ENCODE measurements at regions not wholly inside any gene's neighbourhood (a gene's known extent, or its start where the extent isn't known, plus 50 kb on each side); places are given as distances from the start of the nearest gene placed in this dataset.

- Histone ChIP-seq H2BK20ac (ENCODE audit: low read depth, low read length) (no peak overlapping the region), H3K14ac (replicated peaks; ENCODE audit: low read depth, low read length) (no peak overlapping the region), H4K5ac (ENCODE audit: low read depth, low read length) (no peak overlapping the region), H2AK9ac (replicated peaks; ENCODE audit: low read depth, low read length, poor library complexity) (no peak overlapping the region), H4K20me1 (ENCODE audit: insufficient read depth, low read length) (no peaks in the 10 kb centered on the region), H2AK5ac (ENCODE audit: low read depth, low read length) (no peak overlapping the region), H3K4me1 (ENCODE audit: control insufficient read depth, insufficient read depth, low read length) (no peaks in the 10 kb centered on the region; the same call in 1 of the 2 replicates), H4K8ac (ENCODE audit: low read depth in 2 of 2, low read length in 2 of 2) (no peak overlapping the region), H3K9me3 (ENCODE audit: control insufficient read depth, insufficient read depth, low read length) (no peaks in the 10 kb centered on the region), H3K27me3 (ENCODE audit: control insufficient read depth, insufficient read depth, low read length) (peaks cover 2% of the 10 kb centered on the region; the same call in 1 of the 2 replicates), H3K4me3 (ENCODE audit: insufficient read depth, low read depth, low read length) (no peak overlapping the region), H3K23ac (ENCODE audit: low read depth, low read length) (no peak overlapping the region), H2AFZ (replicated peaks; ENCODE audit: low read length, poor library complexity) (no peak overlapping the region), H3K79me1 (ENCODE audit: low read depth in 1 of 2, low read length in 2 of 2) (no peaks in the 10 kb centered on the region), H3K4ac (ENCODE audit: low read depth, low read length) (no peak overlapping the region), H3K36me3 (ENCODE audit: control insufficient read depth, insufficient read depth, low read length) (no peaks in the 10 kb centered on the region), H2BK15ac (ENCODE audit: low read depth, low read length) (no peak overlapping the region), H3K18ac (ENCODE audit: low read depth, low read length) (no peak overlapping the region), H3K9me1 (ENCODE audit: insufficient read depth, low read length) (no peaks in the 10 kb centered on the region), H3K9ac (ENCODE audit: low read depth, low read length) (no peak overlapping the region), H4K91ac (ENCODE audit: insufficient read depth, low read depth, low read length) (no peak overlapping the region), H3K4me2 (ENCODE audit: low read depth, low read length) (no peak overlapping the region), H2BK5ac (ENCODE audit: low read depth, low read length, poor library complexity, severe bottlenecking) (no peak overlapping the region), H3K27ac (ENCODE audit: insufficient read depth, low read length) (no peak overlapping the region), H3K56ac (ENCODE audit: extremely low read depth, insufficient read depth, low read length) (no peak overlapping the region), H2BK120ac (ENCODE audit: low read depth, low read length) (no peak overlapping the region)
- in situ Hi-C loops (cut with MboI; ENCODE audit: low sequenced_read_pairs): no loop called here
- no peak for DNase-seq
- WGBS, 2 experiments (ENCODE audit: extremely low coverage in 2 of 2, insufficient read length in 1 of 2): 72% methylated on average over 3 of the region's 3 CpGs; no CpG with 5 or more reads in 1 of the 2 experiments
- ATAC-seq (ENCODE audit: low read depth): no peak
- no TSS peak for BruUV-seq (replicated peaks)
- CTCF ChIA-PET: no interaction called here
- dilution Hi-C loops (cut with HindIII; ENCODE audit: low sequenced_read_pairs, unreplicated experiment): no loop called here
- POLR2A ChIA-PET (ENCODE audit: unreplicated experiment): no interaction called here
- intact Hi-C loops (cut with micrococcal nuclease): no loop called here
- no peak for TF ChIP-seq POLR2A (IDR thresholded peaks at IDR 0.05; ENCODE audit: low read depth, low read length)
Measured at GRCh38 chr20:10781526-10781925, 107.7 kb upstream of the JAG1 start.
